K562 (cell line): ENCODE measurements at regions not wholly inside any gene's neighbourhood (a gene's known extent, or its start where the extent isn't known, plus 50 kb on each side); places are given as distances from the start of the nearest gene placed in this dataset.

Source experiments
- ATAC-seq: fragments of 200-7000 bp; cut with Tn5 transposase; 3 replicates; pipeline ENCODE4 v1.9.1; 2020; ENCODE audit warnings: moderate library complexity
- BruUV-seq: library from RNA; stranded (reverse); fragments of 400-500 nt; replicated peaks from 2 replicates; lab custom pipeline; 2021; lab: Mats Ljungman, UMichigan
- CTCF ChIA-PET: fragments of 300-600 bp; formaldehyde crosslinking; extraction: SDS; loops from one replicate; lab custom pipeline; 2021; ENCODE audit warnings: low intra/inter-chr PET ratio; lab: Yijun Ruan, JAX
- POLR2A ChIA-PET: fragments of 300-600, 350-650 bp; sonication (Branson Sonifier 250); formaldehyde crosslinking; extraction: SDS; loops from one replicate; lab custom pipeline; 2021; ENCODE audit warnings: antibody characterized with exemption, inconsistent platforms; lab: Yijun Ruan, JAX
- DNase-seq, 4 experiments: peaks; one replicate each; pipeline versions ENCODE4 v3.0.0 to v3.0.0-alpha.2; 2011 to 2018; ENCODE audit warnings: low spot score in 3 of 4, mixed read lengths in 3 of 4; ENCODE audit errors: extremely low read depth in 1 of 4
- FAIRE-seq: peaks from 2 replicates; lab custom pipeline; 2011; peaks lifted over from hg19 to GRCh38; lab: Jason Lieb, UNC
- H2AFZ ChIP-seq: 2 replicates; pipeline ENCODE4 v1.6.0; 2011; ENCODE audit warnings: low read depth, low read length, control low read depth, inconsistent platforms
- H3K27ac ChIP-seq: fragments of 200-600 bp; 3 replicates; pipeline ENCODE4 v1.8.0; 2011; ENCODE audit warnings: low read depth, mild to moderate bottlenecking, control low read depth, inconsistent platforms, low read length, moderate library complexity, mixed read lengths; ENCODE audit errors: extremely low read depth
- H3K27me3 ChIP-seq, 2 experiments: fragments of 300-600 bp in 1 of 2; 2 replicates in 1 of 2; 3 replicates in 1 of 2; pipeline versions ENCODE4 v1.6.0 to v1.8.0; 2011; ENCODE audit warnings: inconsistent platforms in 2 of 2, low read length in 2 of 2, mild to moderate bottlenecking in 1 of 2, mixed read lengths in 1 of 2, moderate library complexity in 1 of 2; ENCODE audit not compliant: control insufficient read depth in 2 of 2, insufficient read depth in 2 of 2
- H3K36me3 ChIP-seq: fragments of 300-600 bp; 3 replicates; pipeline ENCODE4 v1.8.0; 2011; ENCODE audit warnings: mild to moderate bottlenecking, low read length, inconsistent platforms; ENCODE audit not compliant: control insufficient read depth, insufficient read depth
- H3K4me1 ChIP-seq, 2 experiments: fragments of 200-600 bp in 1 of 2; replicated peaks in 1 of 2; 2 replicates in 1 of 2; 3 replicates in 1 of 2; pipeline versions ENCODE4 v1.5.1 to v1.8.0; 2011; ENCODE audit warnings: inconsistent platforms in 2 of 2, low read length in 2 of 2, mild to moderate bottlenecking in 1 of 2, mixed read lengths in 1 of 2, moderate library complexity in 1 of 2; ENCODE audit not compliant: control insufficient read depth in 2 of 2, insufficient read depth in 2 of 2
- H3K4me2 ChIP-seq: 2 replicates; pipeline ENCODE4 v1.6.1; 2011; ENCODE audit warnings: low read length, control low read depth, inconsistent platforms, mixed read lengths; ENCODE audit not compliant: insufficient read depth
- H3K4me3 ChIP-seq: fragments of 200-600 bp; sonication (generic), shearing (Covaris generic); 2 replicates; pipeline ENCODE4 v1.5.1; 2016; ENCODE audit warnings: control low read depth, inconsistent platforms
- H3K79me2 ChIP-seq: fragments of 200-600 bp; 3 replicates; pipeline ENCODE4 v1.8.0; 2011; ENCODE audit warnings: low read length, inconsistent platforms; ENCODE audit not compliant: control insufficient read depth, insufficient read depth
- H3K9ac ChIP-seq, 2 experiments: 2 replicates each; pipeline versions ENCODE4 v1.6.0 to v1.6.1; 2011; ENCODE audit warnings: low read depth in 2 of 2, low read length in 2 of 2, control low read depth in 1 of 2, inconsistent platforms in 1 of 2, mild to moderate bottlenecking in 1 of 2, mixed read lengths in 1 of 2; ENCODE audit not compliant: insufficient read depth in 1 of 2
- H3K9me1 ChIP-seq: one replicate; pipeline ENCODE4 v1.6.0; 2011; ENCODE audit warnings: inconsistent platforms, mild to moderate bottlenecking, low read length, moderate library complexity; ENCODE audit not compliant: control insufficient read depth, insufficient read depth
- H3K9me3 ChIP-seq: replicated peaks from 2 replicates; pipeline ENCODE4 v1.5.1; 2011; ENCODE audit warnings: low read depth, low read length, inconsistent platforms; ENCODE audit not compliant: control insufficient read depth, insufficient read depth
- H4K20me1 ChIP-seq: replicated peaks from 2 replicates; pipeline ENCODE4 v1.6.1; 2011; ENCODE audit warnings: low read length, inconsistent platforms, mixed read lengths; ENCODE audit not compliant: control insufficient read depth, insufficient read depth
- DMBX1 ChIP-seq: fragments of 250-450 bp; sonication (Bioruptor Pico); IDR thresholded peaks from 2 replicates; pipeline ENCODE4 v1.8.0; 2022; ENCODE audit warnings: inconsistent platforms, mild to moderate bottlenecking, moderate library complexity, borderline replicate concordance
- HIVEP1 ChIP-seq: fragments of 250-450 bp; sonication (Bioruptor Pico); IDR thresholded peaks from 2 replicates; pipeline ENCODE4 v1.4.0; 2020; ENCODE audit warnings: mild to moderate bottlenecking
- RAD21 ChIP-seq, 2 experiments: fragments of 250-450 bp in 1 of 2; fragments of 450-650 bp in 1 of 2; sonication (Bioruptor Pico) in 1 of 2; formaldehyde crosslinking in 1 of 2; IDR thresholded peaks in 1 of 2; conservative IDR thresholded peaks in 1 of 2; 2 replicates each; pipeline versions ENCODE4 v1.4.0 to v1.8.0; 2020 to 2022; ENCODE audit warnings: mild to moderate bottlenecking in 2 of 2, moderate library complexity in 1 of 2
- TAF9B ChIP-seq: fragments of 450-650 bp; IDR thresholded peaks from 2 replicates; pipeline ENCODE4 v1.6.1; 2018; ENCODE audit warnings: mild to moderate bottlenecking; ENCODE audit not compliant: partially characterized antibody
- TARDBP ChIP-seq: fragments of 450-650 bp; IDR thresholded peaks from 2 replicates; pipeline ENCODE4 v1.6.1; 2016
- ZNF408 ChIP-seq: fragments of 250-450 bp; sonication (Bioruptor Pico); IDR thresholded peaks from 2 replicates; pipeline ENCODE4 v1.4.0; 2020; ENCODE audit warnings: low read depth, mild to moderate bottlenecking, moderate library complexity
- ZNF668 ChIP-seq: fragments of 250-450 bp; sonication (Bioruptor Pico); IDR thresholded peaks from 2 replicates; pipeline ENCODE4 v1.8.0; 2022; ENCODE audit warnings: mild to moderate bottlenecking, inconsistent platforms
- WGBS: fragments of 100-300 bp; shearing (Covaris generic); methylation state at CpG from one replicate; pipeline ENCODE4 v1.1.6; 2016; ENCODE audit warnings: low coverage, mixed read lengths; ENCODE audit not compliant: insufficient coverage; ENCODE audit errors: missing lambda C conversion rate; 5-methylcytosine and 5-hydroxymethylcytosine counted together
- in situ Hi-C: fragments of 300-500 bp; cut with MboI; formaldehyde crosslinking; loops from 4 replicates; pipeline ENCODE4 v1.15.0; 2018; ENCODE audit warnings: inconsistent platforms, mixed read lengths
- intact Hi-C: fragments of 100-400 bp; cut with micrococcal nuclease; formaldehyde crosslinking; loops from 2 replicates; pipeline ENCODE4 v1.14.2; 2022
- TF ChIP-seq, protein P1 (sequence below), 2 experiments: fragments of 150-350 bp in 1 of 2; IDR thresholded peaks; 2 replicates each; pipeline ENCODE4 v1.6.1; 2012 to 2016; ENCODE audit warnings: low read depth in 2 of 2, low read length in 2 of 2, mild to moderate bottlenecking in 1 of 2, moderate library complexity in 1 of 2
- TF ChIP-seq, protein P2 (sequence below): sonication (generic); formaldehyde crosslinking; IDR thresholded peaks from 2 replicates; pipeline ENCODE4 v1.8.0; 2022; ENCODE audit warnings: missing genetic modification reagents, mild to moderate bottlenecking, borderline replicate concordance
- TF ChIP-seq, protein P3 (sequence below): sonication (generic); formaldehyde crosslinking; IDR thresholded peaks from 2 replicates; pipeline ENCODE4 v1.8.1; 2023; ENCODE audit warnings: missing genetic modification reagents, mild to moderate bottlenecking, borderline replicate concordance

DNA sequence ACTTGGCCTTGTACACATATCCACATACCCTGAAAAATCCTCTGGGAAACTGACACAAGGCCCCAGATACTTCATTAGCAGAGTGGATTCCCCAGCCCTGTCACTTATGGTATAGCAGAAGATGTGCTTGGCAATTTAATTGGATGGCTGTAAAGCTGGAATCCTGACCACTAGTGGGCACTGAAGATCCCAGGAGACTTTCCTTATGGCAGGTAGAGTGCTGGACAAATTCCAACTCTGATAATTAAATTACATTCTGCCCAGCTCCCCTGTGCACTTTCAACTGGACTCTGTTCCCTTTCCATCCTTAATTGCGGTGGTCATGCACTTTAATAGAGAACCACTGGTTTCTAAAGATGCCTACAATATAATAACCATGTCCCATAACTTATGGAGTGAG, 119.8 kb downstream of the DCK start (continued):
- TF ChIP-seq HIVEP1 = no peak
- no peak for TF ChIP-seq ZNF668 (CRISPR knock-in tag)
- TF ChIP-seq, protein P1, sequence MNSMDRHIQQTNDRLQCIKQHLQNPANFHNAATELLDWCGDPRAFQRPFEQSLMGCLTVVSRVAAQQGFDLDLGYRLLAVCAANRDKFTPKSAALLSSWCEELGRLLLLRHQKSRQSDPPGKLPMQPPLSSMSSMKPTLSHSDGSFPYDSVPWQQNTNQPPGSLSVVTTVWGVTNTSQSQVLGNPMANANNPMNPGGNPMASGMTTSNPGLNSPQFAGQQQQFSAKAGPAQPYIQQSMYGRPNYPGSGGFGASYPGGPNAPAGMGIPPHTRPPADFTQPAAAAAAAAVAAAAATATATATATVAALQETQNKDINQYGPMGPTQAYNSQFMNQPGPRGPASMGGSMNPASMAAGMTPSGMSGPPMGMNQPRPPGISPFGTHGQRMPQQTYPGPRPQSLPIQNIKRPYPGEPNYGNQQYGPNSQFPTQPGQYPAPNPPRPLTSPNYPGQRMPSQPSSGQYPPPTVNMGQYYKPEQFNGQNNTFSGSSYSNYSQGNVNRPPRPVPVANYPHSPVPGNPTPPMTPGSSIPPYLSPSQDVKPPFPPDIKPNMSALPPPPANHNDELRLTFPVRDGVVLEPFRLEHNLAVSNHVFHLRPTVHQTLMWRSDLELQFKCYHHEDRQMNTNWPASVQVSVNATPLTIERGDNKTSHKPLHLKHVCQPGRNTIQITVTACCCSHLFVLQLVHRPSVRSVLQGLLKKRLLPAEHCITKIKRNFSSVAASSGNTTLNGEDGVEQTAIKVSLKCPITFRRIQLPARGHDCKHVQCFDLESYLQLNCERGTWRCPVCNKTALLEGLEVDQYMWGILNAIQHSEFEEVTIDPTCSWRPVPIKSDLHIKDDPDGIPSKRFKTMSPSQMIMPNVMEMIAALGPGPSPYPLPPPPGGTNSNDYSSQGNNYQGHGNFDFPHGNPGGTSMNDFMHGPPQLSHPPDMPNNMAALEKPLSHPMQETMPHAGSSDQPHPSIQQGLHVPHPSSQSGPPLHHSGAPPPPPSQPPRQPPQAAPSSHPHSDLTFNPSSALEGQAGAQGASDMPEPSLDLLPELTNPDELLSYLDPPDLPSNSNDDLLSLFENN (IDR thresholded peaks at IDR 0.05; ENCODE audit: low read depth in 2 of 2, low read length in 2 of 2) = no peak
- peak in 1 of 2 experiments; percentile 28; a peak in 1 of 4 replicates for TF ChIP-seq RAD21 (CRISPR knock-in tag; conservative IDR thresholded peaks at IDR 0.05 in 1 of 2, IDR thresholded peaks at IDR 0.05 in 1 of 2)

DNA sequence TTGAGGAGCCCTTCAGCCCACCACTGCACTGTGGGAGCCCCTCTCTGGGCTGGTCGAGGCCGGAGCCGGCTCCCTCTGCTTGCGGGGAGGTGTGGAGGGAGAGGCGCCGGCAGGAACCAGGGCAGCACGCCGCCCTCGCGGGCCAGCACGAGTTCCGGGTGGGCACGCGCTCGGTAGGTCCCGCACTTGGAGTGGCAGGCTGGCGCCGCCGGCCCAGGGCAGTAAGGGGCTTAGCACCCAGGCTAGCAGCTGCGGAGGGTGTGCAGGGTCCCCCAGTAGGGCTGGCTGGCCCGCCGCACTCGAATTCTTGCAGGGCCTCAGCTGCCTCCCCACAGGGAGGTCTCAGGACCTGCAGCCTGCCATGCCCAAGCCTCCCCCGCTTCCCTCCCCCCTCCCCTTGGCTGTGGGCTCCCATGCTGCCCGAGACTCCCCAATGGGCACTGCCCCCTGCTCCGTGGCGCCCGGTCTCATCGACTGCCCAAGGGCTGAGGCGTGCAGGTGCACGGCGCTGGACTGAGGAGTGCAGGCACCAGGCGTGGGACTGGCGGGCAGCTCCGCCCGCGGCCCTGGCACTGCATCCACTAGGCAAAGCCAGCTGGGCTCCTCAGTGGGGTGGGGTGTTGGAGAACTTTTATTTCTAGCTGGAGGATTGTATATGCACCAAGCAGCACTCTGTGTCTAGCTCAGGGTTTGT, 127.5 kb downstream of the DCK start:
- Histone ChIP-seq H3K27ac (no peak overlapping the region), H3K4me2 (no peak overlapping the region), H3K9me1 (no peaks in the 10 kb centered on the region), H2AFZ (no peak overlapping the region), H3K9ac (no peak overlapping the region), H3K9me3 (no peaks in the 10 kb centered on the region), H3K79me2 (no peaks in the 10 kb centered on the region), H4K20me1 (no peaks in the 10 kb centered on the region), H3K36me3 (no peaks in the 10 kb centered on the region), H3K4me3 (no peak overlapping the region), H3K4me1 (no peaks in the 10 kb centered on the region), H3K27me3 (no peaks in the 10 kb centered on the region)
- 18% methylated on average over 25 of the region's 37 CpGs for WGBS
- intact Hi-C loops = no loop called here
- POLR2A ChIA-PET = no interaction called here
- in situ Hi-C loops = no loop called here
- ATAC-seq = no peak
- FAIRE-seq = no peak
- no peak for DNase-seq
- CTCF ChIA-PET = no interaction called here
- no TSS peak for BruUV-seq
- TF ChIP-seq, protein P2, sequence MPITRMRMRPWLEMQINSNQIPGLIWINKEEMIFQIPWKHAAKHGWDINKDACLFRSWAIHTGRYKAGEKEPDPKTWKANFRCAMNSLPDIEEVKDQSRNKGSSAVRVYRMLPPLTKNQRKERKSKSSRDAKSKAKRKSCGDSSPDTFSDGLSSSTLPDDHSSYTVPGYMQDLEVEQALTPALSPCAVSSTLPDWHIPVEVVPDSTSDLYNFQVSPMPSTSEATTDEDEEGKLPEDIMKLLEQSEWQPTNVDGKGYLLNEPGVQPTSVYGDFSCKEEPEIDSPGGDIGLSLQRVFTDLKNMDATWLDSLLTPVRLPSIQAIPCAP (CRISPR knock-in tag) = no peak
- TF ChIP-seq TAF9B (no peak), TARDBP (no peak), DMBX1 (CRISPR knock-in tag) (no peak), ZNF408 (CRISPR knock-in tag) (no peak)
- TF ChIP-seq, protein P3, sequence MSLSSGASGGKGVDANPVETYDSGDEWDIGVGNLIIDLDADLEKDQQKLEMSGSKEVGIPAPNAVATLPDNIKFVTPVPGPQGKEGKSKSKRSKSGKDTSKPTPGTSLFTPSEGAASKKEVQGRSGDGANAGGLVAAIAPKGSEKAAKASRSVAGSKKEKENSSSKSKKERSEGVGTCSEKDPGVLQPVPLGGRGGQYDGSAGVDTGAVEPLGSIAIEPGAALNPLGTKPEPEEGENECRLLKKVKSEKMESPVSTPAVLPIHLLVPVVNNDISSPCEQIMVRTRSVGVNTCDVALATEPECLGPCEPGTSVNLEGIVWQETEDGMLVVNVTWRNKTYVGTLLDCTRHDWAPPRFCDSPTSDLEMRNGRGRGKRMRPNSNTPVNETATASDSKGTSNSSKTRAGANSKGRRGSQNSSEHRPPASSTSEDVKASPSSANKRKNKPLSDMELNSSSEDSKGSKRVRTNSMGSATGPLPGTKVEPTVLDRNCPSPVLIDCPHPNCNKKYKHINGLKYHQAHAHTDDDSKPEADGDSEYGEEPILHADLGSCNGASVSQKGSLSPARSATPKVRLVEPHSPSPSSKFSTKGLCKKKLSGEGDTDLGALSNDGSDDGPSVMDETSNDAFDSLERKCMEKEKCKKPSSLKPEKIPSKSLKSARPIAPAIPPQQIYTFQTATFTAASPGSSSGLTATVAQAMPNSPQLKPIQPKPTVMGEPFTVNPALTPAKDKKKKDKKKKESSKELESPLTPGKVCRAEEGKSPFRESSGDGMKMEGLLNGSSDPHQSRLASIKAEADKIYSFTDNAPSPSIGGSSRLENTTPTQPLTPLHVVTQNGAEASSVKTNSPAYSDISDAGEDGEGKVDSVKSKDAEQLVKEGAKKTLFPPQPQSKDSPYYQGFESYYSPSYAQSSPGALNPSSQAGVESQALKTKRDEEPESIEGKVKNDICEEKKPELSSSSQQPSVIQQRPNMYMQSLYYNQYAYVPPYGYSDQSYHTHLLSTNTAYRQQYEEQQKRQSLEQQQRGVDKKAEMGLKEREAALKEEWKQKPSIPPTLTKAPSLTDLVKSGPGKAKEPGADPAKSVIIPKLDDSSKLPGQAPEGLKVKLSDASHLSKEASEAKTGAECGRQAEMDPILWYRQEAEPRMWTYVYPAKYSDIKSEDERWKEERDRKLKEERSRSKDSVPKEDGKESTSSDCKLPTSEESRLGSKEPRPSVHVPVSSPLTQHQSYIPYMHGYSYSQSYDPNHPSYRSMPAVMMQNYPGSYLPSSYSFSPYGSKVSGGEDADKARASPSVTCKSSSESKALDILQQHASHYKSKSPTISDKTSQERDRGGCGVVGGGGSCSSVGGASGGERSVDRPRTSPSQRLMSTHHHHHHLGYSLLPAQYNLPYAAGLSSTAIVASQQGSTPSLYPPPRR (CRISPR knock-in tag) = no peak
